Neural crest cell (in vitro differentiated cells): ENCODE measurements at regions not wholly inside any gene's neighbourhood (a gene's known extent, or its start where the extent isn't known, plus 50 kb on each side); places are given as distances from the start of the nearest gene placed in this dataset.

Source experiments
- DNase-seq: peaks from one replicate; pipeline ENCODE4 v3.0.0; 2021; ENCODE audit warnings: low read depth, mixed read lengths, low spot score
- H3K27ac Mint-ChIP-seq: one replicate; pipeline ENCODE4 v1.8.0; 2021; ENCODE audit warnings: mild to moderate bottlenecking, mixed read lengths; ENCODE audit not compliant: unreplicated experiment
- H3K27me3 Mint-ChIP-seq: 2 replicates; pipeline ENCODE4 v1.8.0; 2021; ENCODE audit warnings: low read depth, mild to moderate bottlenecking, mixed read lengths
- H3K36me3 Mint-ChIP-seq: 2 replicates; pipeline ENCODE4 v1.8.0; 2021; ENCODE audit warnings: low read depth, mild to moderate bottlenecking, mixed read lengths
- H3K4me1 Mint-ChIP-seq: 2 replicates; pipeline ENCODE4 v1.8.0; 2021; ENCODE audit warnings: mixed read lengths
- H3K4me3 Mint-ChIP-seq: one replicate; pipeline ENCODE4 v1.8.0; 2021; ENCODE audit warnings: mild to moderate bottlenecking, mixed read lengths
- H3K9me3 Mint-ChIP-seq: 2 replicates; pipeline ENCODE4 v1.8.0; 2021; ENCODE audit warnings: mixed read lengths
- CTCF ChIP-seq: fragments of 200-600 bp; sonication (generic); conservative IDR thresholded peaks from 2 replicates; pipeline ENCODE4 v1.5.0; 2021; ENCODE audit warnings: antibody characterized with exemption, mild to moderate bottlenecking

- TF ChIP-seq CTCF, result no peak
- Mint-ChIP-seq H3K4me1 (no peaks in the 10 kb centered on the region), H3K9me3 (peaks cover 10% of the 10 kb centered on the region), H3K27me3 (peaks cover 3% of the 10 kb centered on the region), H3K27ac (no peak overlapping the region), H3K4me3 (no peak overlapping the region), H3K36me3 (peaks cover 2% of the 10 kb centered on the region)
- DNase-seq, result no peak
Observed at GRCh38 chr3:180496995-180497394, 105.0 kb upstream of the TTC14 start.

- H3K4me3 Mint-ChIP-seq, result no peak overlapping the region
- peaks cover 6% of the 10 kb centered on the region for H3K27me3 Mint-ChIP-seq
- H3K36me3 Mint-ChIP-seq, result peaks cover 4% of the 10 kb centered on the region
- no peak for TF ChIP-seq CTCF
- no peak overlapping the region for H3K27ac Mint-ChIP-seq
- DNase-seq, result no peak
- H3K4me1 Mint-ChIP-seq, result no peaks in the 10 kb centered on the region
- H3K9me3 Mint-ChIP-seq, result peaks cover 7% of the 10 kb centered on the region
Observed at GRCh38 chr3:180516368-180516767, 85.6 kb upstream of the TTC14 start.

GRCh38 chr3:180523040-180523439, 78.9 kb upstream of the TTC14 start:
- peaks cover 10% of the 10 kb centered on the region for H3K9me3 Mint-ChIP-seq
- H3K4me3 Mint-ChIP-seq, result no peak overlapping the region
- DNase-seq, result no peak
- no peaks in the 10 kb centered on the region for H3K36me3 Mint-ChIP-seq
- no peak overlapping the region for H3K27ac Mint-ChIP-seq
- no peak for TF ChIP-seq CTCF
- peaks cover 12% of the 10 kb centered on the region for H3K27me3 Mint-ChIP-seq
- H3K4me1 Mint-ChIP-seq, result no peaks in the 10 kb centered on the region

DNA sequence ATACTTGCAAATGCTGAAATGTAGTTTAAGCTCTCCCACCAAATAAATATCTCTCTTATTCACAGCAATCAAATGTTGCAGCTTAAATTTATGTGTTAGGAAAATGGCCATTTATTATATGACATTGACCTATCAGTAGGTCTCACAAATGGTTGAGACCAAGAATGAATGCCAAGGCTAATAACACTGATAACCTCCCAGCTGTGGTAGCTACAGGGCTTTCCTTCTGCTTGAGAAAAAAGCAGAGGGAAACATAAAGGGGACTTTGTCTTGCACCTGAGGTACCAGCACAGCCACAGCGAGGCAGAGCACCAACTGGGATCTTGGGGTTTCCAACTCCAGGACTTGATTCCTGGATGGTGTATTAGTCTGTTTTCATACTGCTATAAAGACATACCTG, 73.1 kb upstream of the TTC14 start:
- Mint-ChIP-seq H3K4me1 (no peaks in the 10 kb centered on the region), H3K27me3 (peaks cover 6% of the 10 kb centered on the region), H3K4me3 (no peak overlapping the region), H3K9me3 (peaks cover 3% of the 10 kb centered on the region), H3K27ac (no peak overlapping the region), H3K36me3 (no peaks in the 10 kb centered on the region)
- DNase-seq, result no peak
- TF ChIP-seq CTCF, result no peak

- no peaks in the 10 kb centered on the region for H3K4me1 Mint-ChIP-seq
- TF ChIP-seq CTCF, result no peak
- no peak overlapping the region for H3K27ac Mint-ChIP-seq
- no peaks in the 10 kb centered on the region for H3K36me3 Mint-ChIP-seq
- peaks cover 6% of the 10 kb centered on the region for H3K27me3 Mint-ChIP-seq
- H3K4me3 Mint-ChIP-seq, result no peak overlapping the region
- H3K9me3 Mint-ChIP-seq, result peaks cover 3% of the 10 kb centered on the region
- no peak for DNase-seq
Observed at GRCh38 chr3:180529778-180530177, 72.2 kb upstream of the TTC14 start.

DNA sequence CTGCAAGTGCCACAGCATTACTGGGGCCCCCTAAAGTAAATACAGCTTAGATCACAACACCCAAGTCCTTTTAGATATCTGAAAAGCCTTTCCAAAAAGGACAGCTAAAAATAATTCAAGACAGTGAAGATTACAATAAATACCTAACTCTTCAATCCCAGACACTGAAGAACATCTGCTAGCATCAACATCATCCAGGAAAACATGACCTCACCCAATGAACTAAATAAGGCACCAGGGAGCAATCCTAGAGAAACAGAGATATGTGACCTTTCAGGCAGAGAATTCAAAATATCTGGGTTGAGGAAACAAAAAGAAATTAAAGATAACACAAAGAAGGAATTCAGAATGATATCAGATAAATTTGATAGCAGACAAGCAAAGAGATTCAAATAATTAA, 71.7 kb upstream of the TTC14 start:
- Mint-ChIP-seq H3K4me3 (no peak overlapping the region), H3K9me3 (peaks cover 3% of the 10 kb centered on the region), H3K27me3 (peaks cover 6% of the 10 kb centered on the region), H3K27ac (no peak overlapping the region), H3K36me3 (no peaks in the 10 kb centered on the region), H3K4me1 (no peaks in the 10 kb centered on the region)
- no peak for DNase-seq
- no peak for TF ChIP-seq CTCF
